ENCODE measurements at regions not wholly inside any gene's neighbourhood (a gene's known extent, or its start where the extent isn't known, plus 50 kb on each side); places are given as distances from the start of the nearest gene placed in this dataset.

DNA sequence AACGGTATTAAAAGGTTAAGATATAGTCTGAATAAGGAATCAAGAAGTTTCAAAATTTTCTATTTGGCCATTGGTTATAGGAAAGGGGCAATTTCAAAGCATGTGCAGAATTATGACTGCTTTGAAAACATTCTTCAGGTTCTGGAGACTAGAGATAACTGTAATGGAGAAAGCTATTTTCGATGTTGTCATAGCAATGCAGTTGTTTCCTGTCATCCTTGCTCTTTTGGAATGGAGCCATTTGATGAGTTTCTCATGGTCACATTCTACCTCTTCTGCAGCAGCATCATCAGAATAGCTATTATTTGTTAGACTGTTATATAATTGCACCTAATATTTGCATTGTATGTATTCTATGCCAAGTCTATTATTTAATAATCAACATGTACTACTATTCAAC, 368.2 kb upstream of the NR3C2 start:
- DNase-seq (no peak), ATAC-seq (no peak)
- no peaks in the 10 kb centered on the region for H3K36me3 ChIP-seq
- no peaks in the 10 kb centered on the region for H3K4me1 ChIP-seq
- TF ChIP-seq, protein P1, sequence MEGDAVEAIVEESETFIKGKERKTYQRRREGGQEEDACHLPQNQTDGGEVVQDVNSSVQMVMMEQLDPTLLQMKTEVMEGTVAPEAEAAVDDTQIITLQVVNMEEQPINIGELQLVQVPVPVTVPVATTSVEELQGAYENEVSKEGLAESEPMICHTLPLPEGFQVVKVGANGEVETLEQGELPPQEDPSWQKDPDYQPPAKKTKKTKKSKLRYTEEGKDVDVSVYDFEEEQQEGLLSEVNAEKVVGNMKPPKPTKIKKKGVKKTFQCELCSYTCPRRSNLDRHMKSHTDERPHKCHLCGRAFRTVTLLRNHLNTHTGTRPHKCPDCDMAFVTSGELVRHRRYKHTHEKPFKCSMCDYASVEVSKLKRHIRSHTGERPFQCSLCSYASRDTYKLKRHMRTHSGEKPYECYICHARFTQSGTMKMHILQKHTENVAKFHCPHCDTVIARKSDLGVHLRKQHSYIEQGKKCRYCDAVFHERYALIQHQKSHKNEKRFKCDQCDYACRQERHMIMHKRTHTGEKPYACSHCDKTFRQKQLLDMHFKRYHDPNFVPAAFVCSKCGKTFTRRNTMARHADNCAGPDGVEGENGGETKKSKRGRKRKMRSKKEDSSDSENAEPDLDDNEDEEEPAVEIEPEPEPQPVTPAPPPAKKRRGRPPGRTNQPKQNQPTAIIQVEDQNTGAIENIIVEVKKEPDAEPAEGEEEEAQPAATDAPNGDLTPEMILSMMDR (IDR thresholded peaks at IDR 0.05), result no peak
- H3K9me3 ChIP-seq, result no peaks in the 10 kb centered on the region
- intact Hi-C loops (cut with DNase I), result no loop called here
- H3K27ac ChIP-seq, result no peak overlapping the region
- H3K4me3 ChIP-seq, result no peak overlapping the region
- H3K27me3 ChIP-seq (ENCODE audit: low read depth), result no peaks in the 10 kb centered on the region

DNA sequence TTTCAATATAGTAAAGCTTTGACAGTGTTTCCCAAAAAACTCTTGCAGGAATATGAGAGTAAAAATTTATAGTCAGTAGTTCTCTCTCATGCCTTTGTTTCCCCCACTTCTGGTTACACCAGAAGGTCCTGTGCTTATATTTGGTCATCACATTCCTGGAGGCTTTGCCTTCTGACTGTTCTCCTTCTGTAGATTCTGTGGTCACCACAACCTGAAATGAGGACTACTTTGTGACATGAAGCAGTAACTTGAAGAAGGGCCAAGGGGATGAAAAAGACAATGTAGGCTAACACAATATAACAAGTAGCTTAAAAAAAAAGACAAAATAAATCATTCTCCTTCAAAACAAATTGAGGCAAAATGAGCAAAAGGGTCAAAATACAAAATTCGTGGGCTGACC, 366.2 kb upstream of the NR3C2 start:
- Histone ChIP-seq H3K27ac (no peak overlapping the region), H3K4me3 (no peak overlapping the region), H3K27me3 (ENCODE audit: low read depth) (no peaks in the 10 kb centered on the region), H3K4me1 (no peaks in the 10 kb centered on the region), H3K36me3 (no peaks in the 10 kb centered on the region), H3K9me3 (no peaks in the 10 kb centered on the region)
- intact Hi-C loops (cut with DNase I), result no loop called here
- no peak for DNase-seq
- ATAC-seq, result no peak
- TF ChIP-seq, protein P1 (IDR thresholded peaks at IDR 0.05), result no peak

DNA sequence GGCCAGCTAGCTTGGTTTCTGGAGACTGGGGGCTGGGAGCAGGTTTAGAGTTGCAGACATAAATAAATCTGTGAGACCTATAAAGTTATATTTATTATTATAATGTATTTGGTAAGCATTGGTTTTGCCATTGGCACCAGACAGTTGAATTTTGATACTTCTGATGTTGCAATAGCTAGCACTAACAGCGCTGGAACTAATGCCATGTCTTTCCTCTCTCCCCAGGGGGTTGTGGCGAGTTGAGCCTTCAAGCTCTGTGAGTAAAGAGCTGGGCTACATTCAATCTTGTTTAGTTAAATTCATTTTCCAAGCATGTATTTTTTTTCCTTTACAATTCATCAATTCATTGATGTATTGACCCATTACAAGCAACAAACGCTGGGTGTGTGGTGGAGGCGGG, 358.7 kb upstream of the NR3C2 start:
- no peaks in the 10 kb centered on the region for H3K9me3 ChIP-seq
- intact Hi-C loops (cut with DNase I), result no loop called here
- ATAC-seq (no peak), DNase-seq (no peak)
- no peaks in the 10 kb centered on the region for H3K36me3 ChIP-seq
- TF ChIP-seq, protein P1 (IDR thresholded peaks at IDR 0.05), result no peak
- no peak overlapping the region for H3K27ac ChIP-seq
- H3K4me3 ChIP-seq, result no peak overlapping the region
- no peaks in the 10 kb centered on the region for H3K4me1 ChIP-seq
- H3K27me3 ChIP-seq (ENCODE audit: low read depth), result no peaks in the 10 kb centered on the region

DNA sequence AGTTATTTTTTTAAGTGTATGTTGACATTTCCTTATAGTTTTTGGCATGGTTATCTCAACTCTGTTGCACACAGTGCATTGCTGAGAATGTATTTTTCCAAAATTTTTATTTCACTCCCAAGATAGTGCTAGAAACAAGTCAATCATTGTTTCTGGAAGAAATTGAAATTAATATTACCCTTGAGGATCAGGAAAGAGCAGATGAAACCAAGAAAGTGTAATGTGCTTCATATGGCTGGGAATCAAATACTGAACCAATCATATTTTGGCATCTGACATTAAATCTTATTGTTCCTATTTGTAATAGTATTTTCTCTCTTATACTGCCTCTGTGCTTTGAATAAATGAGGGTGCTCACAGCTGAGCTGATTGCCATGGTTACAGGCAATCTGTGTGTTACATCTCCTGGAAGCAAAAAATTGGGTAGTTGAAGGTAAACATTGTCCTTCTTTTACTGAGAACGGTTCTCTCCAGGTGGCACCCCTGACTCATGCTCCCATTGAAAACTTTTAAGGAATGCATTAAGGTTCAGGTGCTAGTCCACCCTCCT, 358.2 kb upstream of the NR3C2 start:
- DNase-seq, result no peak

DNA sequence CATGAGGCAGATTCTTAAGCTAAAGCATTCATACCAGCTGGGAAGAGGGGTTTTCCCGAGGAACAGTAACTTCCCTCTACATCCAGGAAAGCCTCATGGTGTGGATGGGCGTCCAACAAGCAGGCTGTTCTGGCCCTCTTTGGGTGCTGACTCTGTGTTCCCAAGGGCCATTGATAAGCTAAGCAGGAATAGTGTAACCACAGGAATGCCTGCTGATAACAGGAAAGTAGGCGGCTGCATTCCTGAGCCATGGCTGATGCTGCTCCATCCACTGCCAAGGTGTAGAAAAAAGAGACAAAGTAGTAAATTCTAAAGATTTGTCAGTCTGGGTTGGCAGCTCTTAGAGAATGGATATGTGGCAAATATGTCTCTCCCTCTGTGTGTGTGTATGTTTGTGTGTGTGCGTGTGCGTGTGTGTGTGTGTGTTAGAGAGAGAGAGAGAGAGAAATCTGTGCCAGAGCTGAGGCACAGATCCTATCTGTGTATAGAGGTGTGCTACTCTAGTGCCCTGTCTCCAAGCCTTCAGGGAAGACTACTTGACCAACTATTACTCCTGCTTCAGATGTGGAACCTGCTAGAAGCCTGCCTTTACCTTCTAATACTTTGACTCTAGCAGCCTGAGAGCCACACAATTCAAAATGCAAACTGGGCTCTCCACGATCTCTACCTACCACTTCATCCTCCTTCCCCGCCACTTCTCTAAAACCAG, 353.1 kb upstream of the NR3C2 start:
- no peaks in the 10 kb centered on the region for H3K36me3 ChIP-seq
- no peaks in the 10 kb centered on the region for H3K27me3 ChIP-seq (ENCODE audit: low read depth)
- intact Hi-C loops (cut with DNase I), result no loop called here
- TF ChIP-seq, protein P1 (IDR thresholded peaks at IDR 0.05), result no peak
- H3K4me3 ChIP-seq, result no peak overlapping the region
- H3K4me1 ChIP-seq, result no peaks in the 10 kb centered on the region
- H3K9me3 ChIP-seq, result no peaks in the 10 kb centered on the region
- peak; percentile 96 to 97 for ATAC-seq
- H3K27ac ChIP-seq, result peak overlapping the region; percentile 21
- peak; percentile 63 for DNase-seq

More for the DNA sequence above, 358.2 kb upstream of the NR3C2 start:
- ATAC-seq, result no peak
- no peaks in the 10 kb centered on the region for H3K4me1 ChIP-seq
- H3K27ac ChIP-seq, result no peak overlapping the region
- no peaks in the 10 kb centered on the region for H3K9me3 ChIP-seq
- no peaks in the 10 kb centered on the region for H3K27me3 ChIP-seq (ENCODE audit: low read depth)
- TF ChIP-seq, protein P1 (IDR thresholded peaks at IDR 0.05), result no peak
- intact Hi-C loops (cut with DNase I), result no loop called here
- no peak overlapping the region for H3K4me3 ChIP-seq
- H3K36me3 ChIP-seq, result no peaks in the 10 kb centered on the region
